ENCODE measurements at regions not wholly inside any gene's neighbourhood (a gene's known extent, or its start where the extent isn't known, plus 50 kb on each side); places are given as distances from the start of the nearest gene placed in this dataset.

GRCh38 chr6:163999475-164000125, 585.1 kb downstream of the QKI start:
- DNase-seq (ENCODE audit: low read depth, low spot score): no peak
- in situ Hi-C loops (cut with HindIII; ENCODE audit: low pct_unique_long_range_greater_than_20kb, low sequenced_read_pairs): no loop called here

GRCh38 chr6:163998496-163998895, 584.0 kb downstream of the QKI start:
- DNase-seq (ENCODE audit: low read depth, low spot score): no peak
- in situ Hi-C loops (cut with HindIII; ENCODE audit: low pct_unique_long_range_greater_than_20kb, low sequenced_read_pairs): no loop called here

- in situ Hi-C loops (cut with HindIII; ENCODE audit: low pct_unique_long_range_greater_than_20kb, low sequenced_read_pairs): no loop called here
- DNase-seq (ENCODE audit: low read depth, low spot score): no peak
These were observed 582.0 kb downstream of the QKI start for GRCh38 chr6:163996491-163996890.

GRCh38 chr6:163994566-163994965, 580.0 kb downstream of the QKI start:
- no peak for DNase-seq (ENCODE audit: low read depth, low spot score)
- in situ Hi-C loops (cut with HindIII; ENCODE audit: low pct_unique_long_range_greater_than_20kb, low sequenced_read_pairs): no loop called here

- in situ Hi-C loops (cut with HindIII; ENCODE audit: low pct_unique_long_range_greater_than_20kb, low sequenced_read_pairs): no loop called here
- DNase-seq (ENCODE audit: low read depth, low spot score): no peak
These were observed 578.2 kb downstream of the QKI start for GRCh38 chr6:163992701-163993100.

- in situ Hi-C loops (cut with HindIII; ENCODE audit: low pct_unique_long_range_greater_than_20kb, low sequenced_read_pairs): no loop called here
- DNase-seq (ENCODE audit: low read depth, low spot score): no peak
These were observed 577.5 kb downstream of the QKI start for GRCh38 chr6:163992056-163992455.

GRCh38 chr6:163991321-163991720, 576.8 kb downstream of the QKI start:
- DNase-seq (ENCODE audit: low read depth, low spot score): no peak

GRCh38 chr6:163986313-163986712, 571.8 kb downstream of the QKI start:
- DNase-seq (ENCODE audit: low read depth, low spot score): no peak
- in situ Hi-C loops (cut with HindIII; ENCODE audit: low pct_unique_long_range_greater_than_20kb, low sequenced_read_pairs): no loop called here

More at GRCh38 chr6:163991321-163991720, 576.8 kb downstream of the QKI start:
- in situ Hi-C loops (cut with HindIII; ENCODE audit: low pct_unique_long_range_greater_than_20kb, low sequenced_read_pairs): no loop called here

GRCh38 chr6:163985710-163986109, 571.2 kb downstream of the QKI start:
- no peak for DNase-seq (ENCODE audit: low read depth, low spot score)
- in situ Hi-C loops (cut with HindIII; ENCODE audit: low pct_unique_long_range_greater_than_20kb, low sequenced_read_pairs): no loop called here

- in situ Hi-C loops (cut with HindIII; ENCODE audit: low pct_unique_long_range_greater_than_20kb, low sequenced_read_pairs): no loop called here
- DNase-seq (ENCODE audit: low read depth, low spot score): no peak
These were observed 570.5 kb downstream of the QKI start for GRCh38 chr6:163985040-163985439.

GRCh38 chr6:163984124-163984936, 569.8 kb downstream of the QKI start:
- no peak for DNase-seq (ENCODE audit: low read depth, low spot score)
- in situ Hi-C loops (cut with HindIII; ENCODE audit: low pct_unique_long_range_greater_than_20kb, low sequenced_read_pairs): no loop called here

GRCh38 chr6:163983679-163984078, 569.2 kb downstream of the QKI start:
- no peak for DNase-seq (ENCODE audit: low read depth, low spot score)
- in situ Hi-C loops (cut with HindIII; ENCODE audit: low pct_unique_long_range_greater_than_20kb, low sequenced_read_pairs): no loop called here

GRCh38 chr6:163974322-163974721, 559.8 kb downstream of the QKI start:
- in situ Hi-C loops (cut with HindIII; ENCODE audit: low pct_unique_long_range_greater_than_20kb, low sequenced_read_pairs): no loop called here
- DNase-seq (ENCODE audit: low read depth, low spot score): no peak

- no peak for DNase-seq (ENCODE audit: low read depth, low spot score)
- in situ Hi-C loops (cut with HindIII; ENCODE audit: low pct_unique_long_range_greater_than_20kb, low sequenced_read_pairs): no loop called here
These were observed 557.6 kb downstream of the QKI start for GRCh38 chr6:163971841-163972838.

- in situ Hi-C loops (cut with HindIII; ENCODE audit: low pct_unique_long_range_greater_than_20kb, low sequenced_read_pairs): no loop called here
- no peak for DNase-seq (ENCODE audit: low read depth, low spot score)
These were observed 556.5 kb downstream of the QKI start for GRCh38 chr6:163970846-163971564.

GRCh38 chr6:163965426-163966348, 551.2 kb downstream of the QKI start:
- no peak for DNase-seq (ENCODE audit: low read depth, low spot score)
- in situ Hi-C loops (cut with HindIII; ENCODE audit: low pct_unique_long_range_greater_than_20kb, low sequenced_read_pairs): no loop called here
